Thymus (tissue), 11 donors: ENCODE measurements at regions not wholly inside any gene's neighbourhood (a gene's known extent, or its start where the extent isn't known, plus 50 kb on each side); places are given as distances from the start of the nearest gene placed in this dataset.

ENCODE experiments used
- DNase-seq, 9 donors: peaks; one replicate each; pipeline ENCODE4 v3.0.0-alpha.2; 2013; ENCODE audit warnings: low spot score in 9 of 9, low read depth in 6 of 9, missing footprints in 1 of 9
- H3K27ac ChIP-seq, 2 donors: one replicate each; pipeline ENCODE4 v1.5.1; 2013; ENCODE audit warnings: control low read depth in 1 of 2, low read depth in 1 of 2, low read length in 1 of 2, mild to moderate bottlenecking in 1 of 2, moderate library complexity in 1 of 2
- H3K27me3 ChIP-seq, 2 donors: one replicate each; pipeline ENCODE4 v1.5.1; 2013; ENCODE audit warnings: low read length in 1 of 2; ENCODE audit not compliant: control insufficient read depth in 2 of 2, insufficient read depth in 1 of 2
- H3K36me3 ChIP-seq, 2 donors: one replicate each; pipeline ENCODE4 v1.5.1; 2013; ENCODE audit warnings: low read length in 1 of 2, mild to moderate bottlenecking in 1 of 2, moderate library complexity in 1 of 2; ENCODE audit not compliant: control insufficient read depth in 2 of 2, insufficient read depth in 2 of 2
- H3K4me1 ChIP-seq, 2 donors: one replicate each; pipeline ENCODE4 v1.5.1; 2013; ENCODE audit warnings: low read length in 2 of 2; ENCODE audit not compliant: control insufficient read depth in 2 of 2, insufficient read depth in 2 of 2
- H3K4me3 ChIP-seq, 2 donors: one replicate each; pipeline ENCODE4 v1.5.1; 2013; ENCODE audit warnings: low read length in 2 of 2, control low read depth in 1 of 2, mild to moderate bottlenecking in 1 of 2
- H3K9me3 ChIP-seq, 2 donors: one replicate each; pipeline ENCODE4 v1.5.1; 2013; ENCODE audit warnings: low read length in 1 of 2, mild to moderate bottlenecking in 1 of 2; ENCODE audit not compliant: control insufficient read depth in 2 of 2, insufficient read depth in 1 of 2
- WGBS: extraction: QIAGEN DNeasy Blood & Tissue Kit; methylation state at CpG from one replicate; pipeline ENCODE4 v1.1.7; 2013; 5-methylcytosine and 5-hydroxymethylcytosine counted together
- donor health status: healthy.

DNA sequence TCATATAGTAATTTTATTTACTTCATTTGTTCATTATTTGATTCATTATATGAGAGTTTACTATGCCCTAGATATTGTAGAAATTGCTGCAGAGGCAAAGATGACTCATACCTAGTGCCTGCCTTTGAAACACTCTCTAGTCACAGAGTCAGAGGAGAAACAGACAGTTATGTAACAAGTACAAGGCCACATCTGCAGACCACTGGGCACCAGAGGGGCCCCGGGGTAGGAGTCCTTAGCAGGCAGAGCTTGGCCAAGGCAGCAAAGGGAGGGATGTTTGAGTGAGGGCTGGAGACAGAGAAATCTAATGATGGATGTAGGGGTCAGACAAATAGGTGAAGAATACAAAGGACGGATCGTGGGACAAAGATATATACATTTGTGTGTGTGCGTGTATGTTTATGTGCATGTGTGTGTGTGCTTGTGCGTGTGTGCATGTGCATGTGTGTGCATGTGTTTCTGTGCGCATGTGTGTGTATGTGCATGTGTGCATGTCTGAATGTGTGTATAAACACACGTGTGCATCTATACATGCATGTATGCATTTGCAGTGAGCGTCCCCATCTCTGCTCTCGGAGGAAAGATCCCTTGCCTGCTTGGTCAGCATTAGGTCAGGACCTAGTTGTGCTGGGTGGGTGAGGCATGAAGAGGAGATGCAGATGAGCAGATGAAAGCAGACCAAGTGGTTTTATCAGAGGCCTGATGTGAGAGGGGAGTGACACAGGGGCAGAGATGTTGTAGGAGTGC, 170.6 kb upstream of the MYT1L start:
- Histone ChIP-seq H3K4me1 (no peaks in the 10 kb centered on the region), H3K36me3 (no peaks in the 10 kb centered on the region), H3K27me3 (no peaks in the 10 kb centered on the region), H3K27ac (no peak overlapping the region), H3K9me3 (no peaks in the 10 kb centered on the region), H3K4me3 (no peak overlapping the region)
- 96% methylated on average over 9 of the region's 9 CpGs for WGBS
- no peak for DNase-seq

DNA sequence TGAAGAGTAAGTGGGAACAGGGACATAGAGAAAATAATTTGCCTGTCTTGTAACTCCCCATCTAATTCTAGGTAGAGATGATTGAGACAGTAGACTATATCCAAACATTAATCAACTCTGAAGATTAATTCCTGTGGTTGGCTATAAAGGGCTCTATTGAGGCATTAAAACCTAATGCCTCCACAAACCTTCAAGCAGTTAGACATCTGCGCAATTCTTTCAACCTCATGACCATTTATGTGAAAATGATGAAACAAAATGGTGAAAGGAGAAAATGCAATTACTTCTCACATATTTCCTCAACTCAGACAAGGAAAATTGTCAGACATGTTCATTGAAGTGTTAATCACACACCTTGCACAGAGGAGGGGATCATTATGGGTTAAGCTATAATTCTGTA, 164.5 kb upstream of the MYT1L start:
- Histone ChIP-seq H3K36me3 (no peaks in the 10 kb centered on the region), H3K4me1 (no peaks in the 10 kb centered on the region), H3K27me3 (no peaks in the 10 kb centered on the region), H3K27ac (no peak overlapping the region), H3K4me3 (no peak overlapping the region), H3K9me3 (no peaks in the 10 kb centered on the region)
- 99% methylated on average over 1 of the region's 1 CpG for WGBS
- DNase-seq: no peak

DNA sequence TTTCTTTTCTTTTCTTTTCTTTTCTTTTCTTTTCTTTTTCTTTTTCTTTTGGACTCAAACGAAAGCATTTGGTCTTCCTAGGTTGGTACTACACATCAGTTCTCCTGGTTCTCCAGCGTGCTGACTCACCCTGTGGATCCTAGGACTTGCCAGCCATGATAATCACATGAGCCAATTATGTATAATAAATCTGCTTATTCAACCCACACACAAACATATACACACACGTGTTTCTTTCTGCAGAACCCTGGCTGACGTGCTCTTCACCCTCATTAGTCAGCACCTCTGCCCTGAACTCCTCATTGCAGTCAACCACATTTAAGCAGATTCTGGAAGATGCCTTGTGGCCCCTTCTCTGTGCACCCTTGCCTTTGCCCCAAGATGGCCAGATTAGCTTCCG, 162.4 kb upstream of the MYT1L start:
- no peaks in the 10 kb centered on the region for H3K9me3 ChIP-seq

DNA sequence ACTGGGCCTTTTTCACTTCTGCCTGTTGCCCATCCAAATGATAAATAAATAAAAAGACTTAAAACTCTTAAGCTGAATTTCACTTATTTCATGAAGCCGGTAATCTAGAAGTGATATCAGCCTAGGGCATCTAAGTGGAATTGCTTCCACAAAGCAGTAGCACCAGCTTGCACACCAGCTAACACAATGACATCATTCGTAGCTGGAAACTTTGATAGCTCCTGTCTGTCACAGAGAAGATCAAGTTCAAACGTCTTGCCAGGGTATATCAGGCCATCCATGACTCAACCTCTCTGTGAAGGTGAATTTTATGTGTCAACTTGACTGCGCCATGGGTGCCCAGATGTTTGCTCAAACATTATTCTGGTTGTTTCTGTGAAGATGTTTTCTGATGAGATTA, 161.7 kb upstream of the MYT1L start:
- no peaks in the 10 kb centered on the region for H3K36me3 ChIP-seq
- no peaks in the 10 kb centered on the region for H3K27me3 ChIP-seq
- no peaks in the 10 kb centered on the region for H3K4me1 ChIP-seq
- no peaks in the 10 kb centered on the region for H3K9me3 ChIP-seq
- H3K27ac ChIP-seq: no peak overlapping the region
- WGBS: 92% methylated on average over 4 of the region's 4 CpGs
- H3K4me3 ChIP-seq: no peak overlapping the region
- no peak for DNase-seq

More for the DNA sequence above, 162.4 kb upstream of the MYT1L start:
- no peak overlapping the region for H3K4me3 ChIP-seq
- no peak overlapping the region for H3K27ac ChIP-seq
- no peaks in the 10 kb centered on the region for H3K4me1 ChIP-seq
- H3K36me3 ChIP-seq: no peaks in the 10 kb centered on the region
- no peaks in the 10 kb centered on the region for H3K27me3 ChIP-seq
- DNase-seq: no peak
- 85% methylated on average over 5 of the region's 5 CpGs for WGBS

- Histone ChIP-seq H3K9me3 (no peaks in the 10 kb centered on the region), H3K27ac (no peak overlapping the region), H3K27me3 (no peaks in the 10 kb centered on the region), H3K4me1 (no peaks in the 10 kb centered on the region), H3K4me3 (no peak overlapping the region), H3K36me3 (no peaks in the 10 kb centered on the region)
- no peak for DNase-seq
- WGBS: 90% methylated on average over 2 of the region's 2 CpGs
These were observed 160.9 kb upstream of the MYT1L start for GRCh38 chr2:2491964-2492363.

DNA sequence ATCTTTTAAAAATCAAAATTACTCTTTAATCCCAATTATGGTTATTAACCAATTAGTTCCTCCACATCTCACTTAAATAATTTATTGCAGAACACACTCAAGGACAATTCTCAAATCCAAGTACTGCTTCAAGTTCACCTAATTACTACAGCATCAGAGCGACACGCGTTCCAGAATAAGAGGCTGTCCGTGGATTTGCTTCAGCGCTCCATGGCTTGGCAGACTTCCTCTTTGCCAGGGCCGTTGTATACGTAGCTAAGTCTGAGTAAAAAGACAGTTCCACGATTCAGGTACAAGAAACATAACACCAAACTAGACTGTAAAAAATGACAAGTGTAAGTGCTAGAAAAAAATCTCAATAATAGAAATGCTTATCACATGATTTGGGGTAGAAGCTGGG, 153.2 kb upstream of the MYT1L start:
- no peaks in the 10 kb centered on the region for H3K36me3 ChIP-seq
- H3K4me3 ChIP-seq: no peak overlapping the region
- DNase-seq: no peak
- WGBS: 75% methylated on average over 8 of the region's 8 CpGs
- no peak overlapping the region for H3K27ac ChIP-seq
- no peaks in the 10 kb centered on the region for H3K4me1 ChIP-seq
- H3K9me3 ChIP-seq: no peaks in the 10 kb centered on the region
- no peaks in the 10 kb centered on the region for H3K27me3 ChIP-seq

DNA sequence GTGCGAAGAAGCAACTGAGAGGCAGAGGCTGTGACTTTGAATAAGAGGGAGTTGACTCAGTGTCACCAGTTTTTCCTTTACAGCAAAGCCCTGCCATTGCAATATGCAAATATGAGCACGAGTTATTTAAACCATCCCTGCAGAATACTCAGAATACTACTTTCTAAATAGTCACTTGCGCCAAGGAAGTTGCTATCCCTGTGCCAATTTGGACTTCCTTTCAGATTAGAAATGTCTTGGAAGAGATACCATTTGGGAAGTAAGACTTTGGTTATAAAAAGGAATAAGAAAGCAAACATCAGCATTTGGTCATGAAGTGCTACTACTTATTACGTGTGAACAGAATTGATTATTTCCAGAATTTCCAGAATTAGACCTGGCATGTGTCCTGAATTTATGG, 151.8 kb upstream of the MYT1L start:
- Histone ChIP-seq H3K9me3 (no peaks in the 10 kb centered on the region), H3K4me1 (no peaks in the 10 kb centered on the region), H3K27ac (no peak overlapping the region), H3K36me3 (no peaks in the 10 kb centered on the region), H3K27me3 (no peaks in the 10 kb centered on the region), H3K4me3 (no peak overlapping the region)
- WGBS: 95% methylated on average over 4 of the region's 4 CpGs
- no peak for DNase-seq

DNA sequence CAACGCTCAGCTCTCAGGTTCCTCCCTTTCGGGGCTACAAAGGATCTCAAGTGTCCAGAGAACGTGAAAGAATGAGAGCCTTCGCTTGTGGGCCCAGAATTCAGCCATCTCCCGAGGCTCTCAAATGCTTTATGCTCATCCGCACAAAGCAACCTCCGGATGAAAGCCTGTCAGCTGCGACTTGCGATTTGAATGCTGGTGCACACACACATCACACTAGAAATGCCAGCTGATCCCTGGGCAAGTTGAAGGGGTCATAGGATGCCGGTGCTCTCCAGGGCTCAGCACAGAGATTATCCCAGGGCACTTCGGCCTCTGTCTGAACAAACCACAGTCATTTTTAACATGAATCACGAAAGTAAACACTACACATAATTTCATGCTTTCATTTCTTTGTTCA, 141.8 kb upstream of the MYT1L start:
- DNase-seq: no peak
- no peaks in the 10 kb centered on the region for H3K4me1 ChIP-seq
- no peaks in the 10 kb centered on the region for H3K9me3 ChIP-seq
- 89% methylated on average over 12 of the region's 12 CpGs for WGBS
- no peaks in the 10 kb centered on the region for H3K27me3 ChIP-seq
- no peaks in the 10 kb centered on the region for H3K36me3 ChIP-seq
- no peak overlapping the region for H3K27ac ChIP-seq
- no peak overlapping the region for H3K4me3 ChIP-seq

- 91% methylated on average over 11 of the region's 11 CpGs for WGBS
- no peak overlapping the region for H3K4me3 ChIP-seq
- no peak overlapping the region for H3K27ac ChIP-seq
- H3K36me3 ChIP-seq: no peaks in the 10 kb centered on the region
- H3K4me1 ChIP-seq: no peaks in the 10 kb centered on the region
- no peak for DNase-seq
- H3K9me3 ChIP-seq: no peaks in the 10 kb centered on the region
- no peaks in the 10 kb centered on the region for H3K27me3 ChIP-seq
These were observed 141.0 kb upstream of the MYT1L start for GRCh38 chr2:2472044-2472443.
